ENCODE measurements at regions not wholly inside any gene's neighbourhood (a gene's known extent, or its start where the extent isn't known, plus 50 kb on each side); places are given as distances from the start of the nearest gene placed in this dataset.

GRCh38 chr1:96411006-96411405, 310.6 kb upstream of the PTBP2 start:
- no peak for DNase-seq (ENCODE audit: low read depth)
- TF ChIP-seq CTCF (IDR thresholded peaks at IDR 0.05; ENCODE audit: control insufficient read depth, extremely low read depth, insufficient read depth) = no peak
- no peak overlapping the region for H3K4me3 ChIP-seq (ENCODE audit: low read depth, low read length)

- DNase-seq (ENCODE audit: low read depth) = no peak
- no peak for TF ChIP-seq CTCF (IDR thresholded peaks at IDR 0.05; ENCODE audit: control insufficient read depth, extremely low read depth, insufficient read depth)
- no peak overlapping the region for H3K4me3 ChIP-seq (ENCODE audit: low read depth, low read length)
These were observed 307.0 kb upstream of the PTBP2 start for GRCh38 chr1:96414598-96414997.

- TF ChIP-seq CTCF (IDR thresholded peaks at IDR 0.05; ENCODE audit: control insufficient read depth, extremely low read depth, insufficient read depth) = no peak
- no peak overlapping the region for H3K4me3 ChIP-seq (ENCODE audit: low read depth, low read length)
- DNase-seq (ENCODE audit: low read depth) = no peak
These were observed 305.4 kb upstream of the PTBP2 start for GRCh38 chr1:96416111-96416595.

- DNase-seq (ENCODE audit: low read depth) = no peak
- H3K4me3 ChIP-seq (ENCODE audit: low read depth, low read length) = no peak overlapping the region
- TF ChIP-seq CTCF (IDR thresholded peaks at IDR 0.05; ENCODE audit: control insufficient read depth, extremely low read depth, insufficient read depth) = no peak
These were observed 304.7 kb upstream of the PTBP2 start for GRCh38 chr1:96416701-96417444.

- no peak for TF ChIP-seq CTCF (IDR thresholded peaks at IDR 0.05; ENCODE audit: control insufficient read depth, extremely low read depth, insufficient read depth)
- DNase-seq (ENCODE audit: low read depth) = no peak
- H3K4me3 ChIP-seq (ENCODE audit: low read depth, low read length) = no peak overlapping the region
These were observed 302.6 kb upstream of the PTBP2 start for GRCh38 chr1:96418969-96419368.

- TF ChIP-seq CTCF (IDR thresholded peaks at IDR 0.05; ENCODE audit: control insufficient read depth, extremely low read depth, insufficient read depth) = no peak
- no peak overlapping the region for H3K4me3 ChIP-seq (ENCODE audit: low read depth, low read length)
- DNase-seq (ENCODE audit: low read depth) = no peak
These were observed 296.7 kb upstream of the PTBP2 start for GRCh38 chr1:96424877-96425276.
